ENCODE measurements at regions not wholly inside any gene's neighbourhood (a gene's known extent, or its start where the extent isn't known, plus 50 kb on each side); places are given as distances from the start of the nearest gene placed in this dataset.
"Not testable (repeated sequence)": the region's sequence is repeated elsewhere in the genome, so short reads cannot be mapped to it uniquely, and the experiment has no call there.

- DNase-seq (ENCODE audit: low spot score in 2 of 2) (no peak), FAIRE-seq (peak; percentile 58)
Measured at GRCh38 chr2:32874931-32875330, 71.8 kb upstream of the LTBP1 start.

DNA sequence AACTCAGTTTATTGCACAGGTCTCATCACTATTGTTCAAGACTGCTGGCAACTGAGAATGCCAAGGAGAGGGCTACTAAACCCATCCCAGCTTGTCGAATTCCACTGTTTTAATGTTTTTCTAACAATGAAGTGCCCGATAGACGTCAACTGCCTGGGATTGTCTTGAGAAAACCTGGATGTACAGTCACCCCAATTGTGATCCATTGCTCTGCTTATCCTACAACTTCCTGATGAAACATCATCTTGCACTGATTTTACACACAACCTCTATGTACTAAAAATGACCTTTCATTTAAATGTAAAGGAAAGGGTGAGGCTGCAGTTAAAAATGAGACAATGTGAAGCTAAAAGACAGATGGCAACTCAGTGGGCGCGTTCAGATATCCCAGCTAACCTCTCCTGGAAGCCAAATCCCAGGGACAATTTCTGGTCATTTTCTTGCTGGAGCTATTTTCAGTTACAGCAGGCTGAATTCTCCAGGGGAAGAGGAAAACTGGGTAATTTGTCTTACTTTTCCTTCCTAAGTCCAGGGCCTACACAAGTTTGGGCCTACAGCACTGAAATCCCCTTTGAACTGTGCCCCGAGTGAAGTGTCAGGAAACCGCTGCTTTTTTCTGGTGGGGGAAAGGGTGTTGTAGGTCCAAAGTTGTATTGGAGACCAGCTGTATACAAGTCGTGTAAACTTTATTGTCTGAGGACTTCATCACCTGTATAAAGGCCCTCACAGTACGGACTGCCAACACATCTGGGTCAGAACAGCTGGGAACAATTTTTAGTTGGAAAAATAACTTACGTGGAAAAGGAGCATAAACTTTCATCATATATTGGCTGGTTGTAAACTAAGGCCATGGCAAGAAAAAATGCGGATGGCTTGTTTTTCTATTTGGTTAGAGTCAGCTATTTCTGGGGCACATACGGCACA lies 68.9 kb upstream of the LTBP1 start:
- FAIRE-seq, result no peak
- DNase-seq (ENCODE audit: low spot score in 2 of 2), result no peak

- DNase-seq (ENCODE audit: low spot score in 2 of 2); FAIRE-seq: not testable (repeated sequence)
Measured at GRCh38 chr2:32879943-32880342, 66.8 kb upstream of the LTBP1 start.

DNA sequence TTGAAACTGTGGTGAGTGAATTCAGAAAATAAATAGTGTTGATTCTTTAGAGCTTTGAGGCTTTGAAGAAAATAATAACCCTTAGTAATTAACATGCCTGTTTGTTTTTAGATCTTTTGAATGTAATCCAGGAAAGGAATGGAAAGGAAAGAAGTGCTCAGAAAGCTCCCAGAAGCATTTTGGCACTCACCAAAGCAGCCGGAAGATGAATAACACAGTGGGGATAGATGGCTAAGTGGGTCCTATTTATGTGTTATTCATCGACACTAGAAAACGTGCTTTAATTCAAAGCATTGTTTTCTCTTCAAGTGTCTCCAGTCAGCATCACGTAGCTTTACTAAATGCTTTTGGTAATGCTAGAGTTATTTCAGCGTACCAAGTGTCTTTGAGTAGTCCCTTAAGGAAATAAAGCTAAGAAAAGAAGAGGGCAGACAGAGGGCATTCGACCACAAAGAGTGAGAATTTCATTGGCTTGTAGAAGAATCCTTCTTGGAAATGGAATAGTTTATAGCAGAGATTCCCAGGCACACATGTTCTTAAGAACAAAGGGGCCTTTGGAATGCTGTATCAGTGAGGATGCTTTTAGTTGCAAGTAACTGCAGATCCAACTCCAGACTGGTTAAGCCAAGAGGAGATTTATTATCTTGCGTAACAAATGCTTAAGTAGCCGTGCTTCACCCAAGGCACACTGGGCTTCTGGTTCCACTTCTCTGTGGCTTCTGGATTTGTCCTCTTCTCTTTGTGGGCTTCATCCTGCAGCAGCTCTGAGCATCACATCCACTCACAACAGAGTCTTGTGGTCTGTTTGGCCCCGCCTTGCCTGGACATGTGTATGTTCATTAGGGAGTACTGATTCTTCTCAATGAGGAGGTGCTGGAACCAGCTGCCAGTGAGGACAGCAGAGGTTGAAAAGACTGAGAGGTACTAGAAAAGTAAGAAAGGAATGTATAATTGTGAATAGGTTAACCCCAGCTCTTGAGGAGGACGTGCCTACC lies 63.6 kb upstream of the LTBP1 start:
- no peak for FAIRE-seq
- DNase-seq (ENCODE audit: low spot score in 2 of 2), result no peak

GRCh38 chr2:32884346-32884745 lies 62.4 kb upstream of the LTBP1 start:
- DNase-seq (ENCODE audit: low spot score in 2 of 2), result no peak

DNA sequence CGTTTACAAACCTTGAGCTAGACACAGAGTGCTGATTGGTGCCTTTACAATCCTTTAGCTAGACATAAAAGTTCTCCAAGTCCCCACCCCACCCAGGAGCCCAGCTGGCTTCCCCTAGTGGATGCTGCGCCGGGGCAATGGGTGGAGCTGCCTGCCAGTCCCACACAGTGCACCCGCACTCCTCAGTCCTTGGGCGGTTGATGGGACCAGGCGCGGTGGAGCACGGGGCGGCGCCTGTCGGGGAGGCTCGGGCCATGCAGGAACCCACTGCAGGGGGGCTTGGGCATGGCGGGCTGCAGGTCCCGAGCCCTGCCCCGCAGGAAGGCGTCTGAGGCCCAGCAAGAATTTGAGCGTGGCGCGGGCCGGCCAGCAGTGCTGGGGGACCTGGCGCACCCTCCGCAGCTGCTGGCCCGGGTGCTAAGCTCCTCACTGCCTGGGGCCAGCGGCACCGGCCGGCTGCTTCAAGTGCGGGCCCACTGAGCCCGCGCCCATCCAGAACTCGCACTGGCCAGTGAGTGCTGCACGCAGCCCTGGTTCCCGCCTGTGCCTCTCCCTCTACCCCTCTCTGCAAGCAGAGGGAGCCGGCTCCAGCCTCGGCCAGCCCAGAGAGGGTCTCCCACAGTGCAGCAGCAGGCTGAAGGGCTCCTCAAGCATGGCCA lies 60.2 kb upstream of the LTBP1 start:
- DNase-seq (ENCODE audit: low spot score in 2 of 2); FAIRE-seq: not testable (repeated sequence)

More at GRCh38 chr2:32884346-32884745, 62.4 kb upstream of the LTBP1 start:
- FAIRE-seq, result no peak

GRCh38 chr2:32887125-32887524 lies 59.6 kb upstream of the LTBP1 start:
- FAIRE-seq, result no peak
- no peak for DNase-seq (ENCODE audit: low spot score in 2 of 2)

- no peak for FAIRE-seq
- DNase-seq (ENCODE audit: low spot score in 2 of 2), result no peak
Measured at GRCh38 chr2:32894119-32894728, 52.5 kb upstream of the LTBP1 start.

GRCh38 chr2:32895424-32895823 lies 51.3 kb upstream of the LTBP1 start:
- no peak for FAIRE-seq
- DNase-seq (ENCODE audit: low spot score in 2 of 2), result no peak

All from frontal cortex (tissue), 3 donors.